Adrenal gland (tissue), 5 donors: ENCODE measurements at regions not wholly inside any gene's neighbourhood (a gene's known extent, or its start where the extent isn't known, plus 50 kb on each side); places are given as distances from the start of the nearest gene placed in this dataset.

Experiments used
- POLR2A ChIP-seq, 2 donors: fragments of 450-650 bp; IDR thresholded peaks; one replicate each; pipeline ENCODE4 v1.6.1; 2017; ENCODE audit warnings: antibody characterized with exemption in 2 of 2, mild to moderate bottlenecking in 2 of 2, moderate library complexity in 1 of 2
- TF ChIP-seq, protein P1 (sequence below), 6 experiments: fragments of 450-650 bp in 4 of 6; fragments of 200-600 bp in 2 of 6; sonication (generic) in 1 of 6; IDR thresholded peaks; 1 replicate in 5 of 6; 2 replicates in 1 of 6; pipeline versions ENCODE4 v1.5.1 to v1.8.0; 2016 to 2021; ENCODE audit warnings: antibody characterized with exemption in 6 of 6, mild to moderate bottlenecking in 2 of 6, moderate library complexity in 1 of 6
- donor health status: DM: no; HTN: no; CAD: no.

DNA sequence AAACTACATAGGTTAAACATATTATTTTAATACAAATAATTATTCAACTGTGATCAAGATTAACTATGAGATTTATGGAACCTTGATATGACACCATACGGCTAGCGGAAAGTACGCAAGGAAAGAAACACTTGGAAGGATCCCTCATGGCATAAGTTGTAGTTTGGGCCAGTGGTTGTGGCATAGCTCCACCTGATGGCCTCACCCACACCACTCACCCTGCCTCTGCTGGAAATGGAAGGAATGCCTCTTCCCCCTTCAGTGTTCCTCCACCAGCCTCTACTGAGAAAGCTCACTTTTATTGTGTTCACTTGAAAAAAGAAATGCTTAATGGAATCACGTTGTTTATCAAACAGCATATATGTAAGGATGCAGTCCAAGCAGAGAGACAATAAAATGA is 86.4 kb downstream of the BMP15 start:
- TF ChIP-seq, protein P1, sequence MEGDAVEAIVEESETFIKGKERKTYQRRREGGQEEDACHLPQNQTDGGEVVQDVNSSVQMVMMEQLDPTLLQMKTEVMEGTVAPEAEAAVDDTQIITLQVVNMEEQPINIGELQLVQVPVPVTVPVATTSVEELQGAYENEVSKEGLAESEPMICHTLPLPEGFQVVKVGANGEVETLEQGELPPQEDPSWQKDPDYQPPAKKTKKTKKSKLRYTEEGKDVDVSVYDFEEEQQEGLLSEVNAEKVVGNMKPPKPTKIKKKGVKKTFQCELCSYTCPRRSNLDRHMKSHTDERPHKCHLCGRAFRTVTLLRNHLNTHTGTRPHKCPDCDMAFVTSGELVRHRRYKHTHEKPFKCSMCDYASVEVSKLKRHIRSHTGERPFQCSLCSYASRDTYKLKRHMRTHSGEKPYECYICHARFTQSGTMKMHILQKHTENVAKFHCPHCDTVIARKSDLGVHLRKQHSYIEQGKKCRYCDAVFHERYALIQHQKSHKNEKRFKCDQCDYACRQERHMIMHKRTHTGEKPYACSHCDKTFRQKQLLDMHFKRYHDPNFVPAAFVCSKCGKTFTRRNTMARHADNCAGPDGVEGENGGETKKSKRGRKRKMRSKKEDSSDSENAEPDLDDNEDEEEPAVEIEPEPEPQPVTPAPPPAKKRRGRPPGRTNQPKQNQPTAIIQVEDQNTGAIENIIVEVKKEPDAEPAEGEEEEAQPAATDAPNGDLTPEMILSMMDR (IDR thresholded peaks at IDR 0.05): no peak
- no peak for TF ChIP-seq POLR2A (IDR thresholded peaks at IDR 0.05)
